Stimulated activated CD8-positive, alpha-beta memory T cell treated with anti-CD3 and anti-CD28 coated beads, Interleukin-12 subunit alpha, Interleukin-12 subunit beta, amount 100 ng/mL, for 24 hours (primary cell): ENCODE measurements at regions not wholly inside any gene's neighbourhood (a gene's known extent, or its start where the extent isn't known, plus 50 kb on each side); places are given as distances from the start of the nearest gene placed in this dataset.
"Not testable (repeated sequence)": the region's sequence is repeated elsewhere in the genome, so short reads cannot be mapped to it uniquely, and the experiment has no call there.

Experiments
- DNase-seq: peaks from one replicate; pipeline ENCODE4 v3.0.0-alpha.2; 2020; ENCODE audit errors: extremely low read depth

- DNase-seq: no peak
Measured at GRCh38 chr21:35982717-35983116, 77.6 kb downstream of the SETD4 start.

- no peak for DNase-seq
Measured at GRCh38 chr21:35981514-35982070, 78.7 kb downstream of the SETD4 start.

- DNase-seq: no peak
Measured at GRCh38 chr21:35980821-35981220, 79.5 kb downstream of the SETD4 start.

- DNase-seq: not testable (repeated sequence)
Measured at GRCh38 chr21:35977860-35978259, 82.5 kb downstream of the SETD4 start.

GRCh38 chr21:35976929-35977328 is 83.4 kb downstream of the SETD4 start:
- DNase-seq: no peak

GRCh38 chr21:35976481-35976880 is 83.8 kb downstream of the SETD4 start:
- no peak for DNase-seq

GRCh38 chr21:35974775-35975174 is 85.6 kb downstream of the SETD4 start:
- DNase-seq: no peak

GRCh38 chr21:35971824-35972223 is 88.5 kb downstream of the SETD4 start:
- no peak for DNase-seq

- no peak for DNase-seq
Measured at GRCh38 chr21:35969281-35969680, 91.0 kb downstream of the SETD4 start.

- no peak for DNase-seq
Measured at GRCh38 chr21:35968564-35968963, 91.8 kb downstream of the SETD4 start.

GRCh38 chr21:35965699-35966098 is 94.6 kb downstream of the SETD4 start:
- DNase-seq: no peak

GRCh38 chr21:35963920-35964451 is 96.3 kb downstream of the SETD4 start:
- no peak for DNase-seq

GRCh38 chr21:35962917-35963316 is 97.4 kb downstream of the SETD4 start:
- DNase-seq: no peak

GRCh38 chr21:35954066-35954465 is 106.3 kb downstream of the SETD4 start:
- no peak for DNase-seq

- no peak for DNase-seq
Measured at GRCh38 chr21:35953597-35953996, 106.7 kb downstream of the SETD4 start.

- DNase-seq: no peak
Measured at GRCh38 chr21:35952651-35953340, 107.5 kb downstream of the SETD4 start.

- DNase-seq: no peak
Measured at GRCh38 chr21:35948982-35949381, 111.3 kb downstream of the SETD4 start.

- DNase-seq: no peak
Measured at GRCh38 chr21:35945089-35945671, 115.1 kb downstream of the SETD4 start.

- no peak for DNase-seq
Measured at GRCh38 chr21:35943752-35944151, 116.6 kb downstream of the SETD4 start.

GRCh38 chr21:35942211-35943144 is 117.8 kb downstream of the SETD4 start:
- no peak for DNase-seq

- DNase-seq: no peak
Measured at GRCh38 chr21:35940074-35940927, 120.0 kb downstream of the SETD4 start.
